Mesenchymal stem cell (in vitro differentiated cells and primary cell): ENCODE measurements at regions not wholly inside any gene's neighbourhood (a gene's known extent, or its start where the extent isn't known, plus 50 kb on each side); places are given as distances from the start of the nearest gene placed in this dataset.

Experiments used
- DNase-seq: peaks from one replicate; pipeline ENCODE4 v3.0.0-alpha.2; 2013
- H2AFZ ChIP-seq: one replicate; pipeline ENCODE4 v1.6.1; 2013; ENCODE audit warnings: low read depth, mild to moderate bottlenecking, control low read depth, inconsistent platforms, low read length, moderate library complexity
- H2AK5ac ChIP-seq: 2 replicates; pipeline ENCODE4 v1.6.1; 2013; ENCODE audit warnings: low read length, moderate library complexity, mild to moderate bottlenecking, inconsistent platforms; ENCODE audit not compliant: severe bottlenecking
- H2BK120ac ChIP-seq: one replicate; pipeline ENCODE4 v1.6.1; 2013; ENCODE audit warnings: low read depth, mild to moderate bottlenecking, inconsistent platforms, low read length, moderate library complexity
- H2BK12ac ChIP-seq, 2 experiments: one replicate each; pipeline ENCODE4 v1.6.1; 2013; ENCODE audit warnings: inconsistent platforms in 2 of 2, low read length in 2 of 2, mild to moderate bottlenecking in 2 of 2, moderate library complexity in 2 of 2, control low read depth in 1 of 2
- H2BK15ac ChIP-seq: one replicate; pipeline ENCODE4 v1.6.1; 2013; ENCODE audit warnings: mild to moderate bottlenecking, low read depth, inconsistent platforms; ENCODE audit not compliant: poor library complexity, severe bottlenecking
- H2BK5ac ChIP-seq: 2 replicates; pipeline ENCODE4 v1.6.1; 2013; ENCODE audit warnings: low read depth, mild to moderate bottlenecking, low read length, control low read depth, inconsistent platforms; ENCODE audit not compliant: poor library complexity, severe bottlenecking
- H3K14ac ChIP-seq, 2 experiments: one replicate each; pipeline ENCODE4 v1.6.1; 2013; ENCODE audit warnings: inconsistent platforms in 2 of 2, low read length in 2 of 2, control low read depth in 1 of 2, mild to moderate bottlenecking in 1 of 2, moderate library complexity in 1 of 2
- H3K18ac ChIP-seq, 2 experiments: one replicate each; pipeline ENCODE4 v1.6.1; 2013; ENCODE audit warnings: inconsistent platforms in 2 of 2, low read length in 2 of 2, control low read depth in 1 of 2, low read depth in 1 of 2, mild to moderate bottlenecking in 1 of 2
- H3K23ac ChIP-seq, 2 experiments: one replicate each; pipeline ENCODE4 v1.6.1; 2013; ENCODE audit warnings: inconsistent platforms in 2 of 2, low read length in 2 of 2, mild to moderate bottlenecking in 2 of 2, moderate library complexity in 2 of 2, control low read depth in 1 of 2
- H3K27ac ChIP-seq: 2 replicates; pipeline ENCODE4 v1.5.1; 2013; ENCODE audit warnings: mild to moderate bottlenecking, moderate library complexity, low read length, control low read depth, inconsistent platforms; ENCODE audit not compliant: poor library complexity, severe bottlenecking
- H3K27me3 ChIP-seq, 2 experiments: 2 replicates each; pipeline versions ENCODE4 v1.6.1 to v1.7.0; 2013; ENCODE audit warnings: low read length in 2 of 2, mild to moderate bottlenecking in 2 of 2, moderate library complexity in 2 of 2, control low read depth in 1 of 2, inconsistent platforms in 1 of 2; ENCODE audit not compliant: control insufficient read depth in 1 of 2, insufficient read depth in 1 of 2
- H3K36me3 ChIP-seq, 2 experiments: 2 replicates each; pipeline versions ENCODE4 v1.6.1 to v1.7.0; 2013; ENCODE audit warnings: low read length in 2 of 2, control low read depth in 1 of 2, inconsistent platforms in 1 of 2, low read depth in 1 of 2, mild to moderate bottlenecking in 1 of 2; ENCODE audit not compliant: insufficient read depth in 2 of 2, control insufficient read depth in 1 of 2
- H3K4ac ChIP-seq, 2 experiments: one replicate each; pipeline ENCODE4 v1.6.1; 2013; ENCODE audit warnings: inconsistent platforms in 2 of 2, low read length in 2 of 2, mild to moderate bottlenecking in 2 of 2, moderate library complexity in 2 of 2, control low read depth in 1 of 2, low read depth in 1 of 2
- H3K4me1 ChIP-seq: 2 replicates; pipeline ENCODE4 v1.6.1; 2013; ENCODE audit warnings: low read depth, low read length, control low read depth; ENCODE audit not compliant: control insufficient read depth, insufficient read depth
- H3K4me2 ChIP-seq: 2 replicates; pipeline ENCODE4 v1.6.1; 2013; ENCODE audit warnings: low read length, mild to moderate bottlenecking, inconsistent platforms; ENCODE audit not compliant: poor library complexity, severe bottlenecking
- H3K4me3 ChIP-seq, 2 experiments: 2 replicates each; pipeline versions ENCODE4 v1.5.1 to v1.7.0; 2013; ENCODE audit warnings: low read length in 2 of 2, mild to moderate bottlenecking in 2 of 2, control low read depth in 1 of 2, low read depth in 1 of 2; ENCODE audit not compliant: insufficient read depth in 1 of 2
- H3K79me1 ChIP-seq: replicated peaks from 2 replicates; pipeline ENCODE4 v1.6.1; 2013; ENCODE audit warnings: mild to moderate bottlenecking, control low read depth, low read length, inconsistent platforms; ENCODE audit not compliant: poor library complexity, severe bottlenecking
- H3K9ac ChIP-seq: 2 replicates; pipeline ENCODE4 v1.7.0; 2013; ENCODE audit warnings: mild to moderate bottlenecking, low read length, moderate library complexity
- H3K9me3 ChIP-seq: 2 replicates; pipeline ENCODE4 v1.7.0; 2013; ENCODE audit warnings: mild to moderate bottlenecking, low read length; ENCODE audit not compliant: control insufficient read depth
- H4K8ac ChIP-seq: one replicate; pipeline ENCODE4 v1.6.1; 2013; ENCODE audit warnings: inconsistent platforms, mild to moderate bottlenecking, low read length, moderate library complexity
- H4K91ac ChIP-seq: one replicate; pipeline ENCODE4 v1.6.1; 2013; ENCODE audit warnings: mild to moderate bottlenecking, low read length, inconsistent platforms
- WGBS: methylation state at CpG from one replicate; pipeline ENCODE4 v1.1.7; 2013; ENCODE audit warnings: mixed read lengths; 5-methylcytosine and 5-hydroxymethylcytosine counted together

- Histone ChIP-seq H2BK5ac (no peak overlapping the region), H3K4me1 (no peaks in the 10 kb centered on the region), H2BK12ac (no peak overlapping the region), H3K27me3 (peaks cover 0 to 19% of the 10 kb centered on the region in 2 experiments), H3K9ac (no peak overlapping the region), H3K14ac (no peak overlapping the region), H3K4me3 (no peak overlapping the region), H3K18ac (no peak overlapping the region), H3K27ac (no peak overlapping the region), H2BK15ac (no peak overlapping the region), H4K8ac (no peak overlapping the region), H3K9me3 (no peaks in the 10 kb centered on the region), H2AFZ (no peak overlapping the region), H4K91ac (no peak overlapping the region), H3K23ac (no peak overlapping the region), H2BK120ac (no peak overlapping the region), H3K36me3 (no peaks in the 10 kb centered on the region), H3K79me1 (no peaks in the 10 kb centered on the region), H3K4ac (no peak overlapping the region), H2AK5ac (no peak overlapping the region), H3K4me2 (no peak overlapping the region)
- no peak for DNase-seq
- 100% methylated on average over 2 of the region's 4 CpGs for WGBS
Measured at GRCh38 chr19:30909216-30909615, 440.0 kb downstream of the TSHZ3 start.

DNA sequence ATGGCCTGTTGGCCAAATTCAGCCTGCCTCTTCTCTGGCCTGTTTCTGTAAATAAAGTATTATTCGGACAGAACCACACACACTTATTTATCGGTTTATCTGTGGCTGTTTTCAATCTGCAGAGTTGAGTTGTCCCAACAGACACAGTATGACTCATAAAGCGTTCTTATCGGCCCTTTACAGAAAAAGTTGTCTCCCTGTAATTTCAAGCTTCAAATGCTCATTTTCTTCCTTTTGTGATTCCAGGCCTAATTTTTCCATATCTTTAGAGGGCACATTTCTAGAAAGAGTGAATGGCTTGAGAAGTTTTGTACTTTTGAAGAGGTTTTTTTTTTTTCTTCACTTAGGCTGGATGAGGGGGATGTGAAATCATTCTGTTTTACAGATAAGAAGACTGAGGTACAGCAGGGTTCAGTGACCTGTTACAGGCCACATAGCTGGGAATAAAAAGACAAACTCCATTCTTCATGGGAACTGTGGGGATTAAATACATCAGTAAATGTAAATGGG, 440.9 kb downstream of the TSHZ3 start:
- Histone ChIP-seq H2AK5ac (no peak overlapping the region), H3K4ac (no peak overlapping the region), H3K79me1 (no peaks in the 10 kb centered on the region), H3K23ac (no peak overlapping the region), H4K91ac (no peak overlapping the region), H2BK12ac (no peak overlapping the region), H3K9me3 (no peaks in the 10 kb centered on the region), H3K9ac (no peak overlapping the region), H2BK120ac (no peak overlapping the region), H3K4me2 (no peak overlapping the region), H4K8ac (no peak overlapping the region), H2AFZ (no peak overlapping the region), H3K14ac (no peak overlapping the region), H3K18ac (no peak overlapping the region), H2BK5ac (no peak overlapping the region), H3K4me1 (no peaks in the 10 kb centered on the region), H3K4me3 (no peak overlapping the region), H3K36me3 (no peaks in the 10 kb centered on the region), H3K27me3 (peaks cover 0 to 19% of the 10 kb centered on the region in 2 experiments), H3K27ac (no peak overlapping the region), H2BK15ac (no peak overlapping the region)
- peak; percentile 9 for DNase-seq
- 30% methylated on average over 4 of the region's 4 CpGs for WGBS

GRCh38 chr19:30906871-30907270, 442.4 kb downstream of the TSHZ3 start:
- no peaks in the 10 kb centered on the region for H3K36me3 ChIP-seq
- WGBS, result 88% methylated on average over 8 of the region's 8 CpGs
- no peak overlapping the region for H3K23ac ChIP-seq

GRCh38 chr19:30900051-30900450, 449.2 kb downstream of the TSHZ3 start:
- Histone ChIP-seq H2BK15ac (no peak overlapping the region), H3K9ac (no peak overlapping the region), H4K91ac (no peak overlapping the region), H3K4me1 (no peaks in the 10 kb centered on the region), H2BK5ac (no peak overlapping the region), H4K8ac (no peak overlapping the region), H3K9me3 (no peaks in the 10 kb centered on the region), H2AFZ (no peak overlapping the region), H3K4me2 (no peak overlapping the region), H3K4me3 (no peak overlapping the region), H3K14ac (no peak overlapping the region), H3K79me1 (no peaks in the 10 kb centered on the region), H2BK12ac (no peak overlapping the region), H3K27me3 (peaks cover 0 to 6% of the 10 kb centered on the region in 2 experiments), H2AK5ac (no peak overlapping the region), H3K23ac (no peak overlapping the region), H3K18ac (no peak overlapping the region), H3K27ac (no peak overlapping the region), H3K4ac (no peak overlapping the region), H2BK120ac (no peak overlapping the region), H3K36me3 (no peaks in the 10 kb centered on the region)
- WGBS, result 85% methylated on average over 3 of the region's 3 CpGs
- no peak for DNase-seq

More at GRCh38 chr19:30906871-30907270, 442.4 kb downstream of the TSHZ3 start:
- no peaks in the 10 kb centered on the region for H3K9me3 ChIP-seq
- H3K18ac ChIP-seq, result no peak overlapping the region
- H3K4ac ChIP-seq, result no peak overlapping the region
- no peak overlapping the region for H4K91ac ChIP-seq
- no peak overlapping the region for H2BK5ac ChIP-seq
- no peaks in the 10 kb centered on the region for H3K79me1 ChIP-seq
- H3K27ac ChIP-seq, result no peak overlapping the region
- peaks cover 0 to 15% of the 10 kb centered on the region in 2 experiments for H3K27me3 ChIP-seq
- no peak overlapping the region for H3K14ac ChIP-seq
- H2BK15ac ChIP-seq, result no peak overlapping the region
- H4K8ac ChIP-seq, result no peak overlapping the region
- DNase-seq, result no peak
- no peak overlapping the region for H2BK12ac ChIP-seq
- H3K9ac ChIP-seq, result no peak overlapping the region
- H3K4me2 ChIP-seq, result no peak overlapping the region
- no peak overlapping the region for H3K4me3 ChIP-seq
- H2AK5ac ChIP-seq, result no peak overlapping the region
- H2BK120ac ChIP-seq, result no peak overlapping the region
- no peaks in the 10 kb centered on the region for H3K4me1 ChIP-seq
- H2AFZ ChIP-seq, result no peak overlapping the region
